Keratinocyte (primary cell): ENCODE measurements at regions not wholly inside any gene's neighbourhood (a gene's known extent, or its start where the extent isn't known, plus 50 kb on each side); places are given as distances from the start of the nearest gene placed in this dataset.

ENCODE experiments used
- DNase-seq: peaks from one replicate; pipeline ENCODE4 v3.0.0-alpha.2; 2011; ENCODE audit warnings: low read depth, missing footprints, low spot score
- FAIRE-seq: peaks from 2 replicates; lab custom pipeline; 2011; peaks lifted over from hg19 to GRCh38; lab: Jason Lieb, UNC
- H2AFZ ChIP-seq: 2 replicates; pipeline ENCODE4 v1.6.0; 2012; ENCODE audit warnings: low read length, control low read depth, inconsistent platforms; ENCODE audit not compliant: control insufficient read depth
- H3K27ac ChIP-seq: 2 replicates; pipeline ENCODE4 v1.5.1; 2011; ENCODE audit warnings: low read length; ENCODE audit not compliant: control insufficient read depth, insufficient read depth
- H3K27me3 ChIP-seq: 3 replicates; pipeline ENCODE4 v1.6.0; 2011; ENCODE audit warnings: low read length; ENCODE audit not compliant: control insufficient read depth, insufficient read depth; ENCODE audit errors: extremely low read depth
- H3K36me3 ChIP-seq, 2 experiments: 2 replicates in 1 of 2; 3 replicates in 1 of 2; pipeline ENCODE4 v1.5.1; 2011; ENCODE audit warnings: low read length in 2 of 2, mild to moderate bottlenecking in 1 of 2; ENCODE audit not compliant: control insufficient read depth in 2 of 2, insufficient read depth in 2 of 2; ENCODE audit errors: extremely low read depth in 1 of 2
- H3K4me1 ChIP-seq: 3 replicates; pipeline ENCODE4 v1.5.1; 2011; ENCODE audit warnings: low read length; ENCODE audit not compliant: control insufficient read depth, insufficient read depth; ENCODE audit errors: extremely low read depth
- H3K4me2 ChIP-seq: 3 replicates; pipeline ENCODE4 v1.6.0; 2011; ENCODE audit warnings: low read depth, low read length; ENCODE audit not compliant: control insufficient read depth, insufficient read depth; ENCODE audit errors: extremely low read depth
- H3K4me3 ChIP-seq, 3 experiments: fragments of 200-600 bp in 1 of 3; sonication (generic) in 1 of 3; 2 replicates in 2 of 3; 3 replicates in 1 of 3; pipeline ENCODE4 v1.5.1; 2011 to 2016; ENCODE audit warnings: low read length in 3 of 3, mild to moderate bottlenecking in 3 of 3, control low read depth in 2 of 3, inconsistent platforms in 1 of 3, low read depth in 1 of 3, mixed read lengths in 1 of 3, mixed run types in 1 of 3, moderate library complexity in 1 of 3; ENCODE audit not compliant: control insufficient read depth in 2 of 3, insufficient read depth in 2 of 3; ENCODE audit errors: extremely low read depth in 1 of 3
- H3K79me2 ChIP-seq: 2 replicates; pipeline ENCODE4 v1.6.0; 2012; ENCODE audit warnings: low read length; ENCODE audit not compliant: control insufficient read depth, insufficient read depth
- H3K9ac ChIP-seq: 3 replicates; pipeline ENCODE4 v1.6.0; 2011; ENCODE audit warnings: low read length; ENCODE audit not compliant: control insufficient read depth, insufficient read depth; ENCODE audit errors: extremely low read depth
- H3K9me1 ChIP-seq: 3 replicates; pipeline ENCODE4 v1.6.0; 2011; ENCODE audit warnings: low read length; ENCODE audit not compliant: control insufficient read depth, insufficient read depth; ENCODE audit errors: extremely low read depth
- H3K9me3 ChIP-seq: 2 replicates; pipeline ENCODE4 v1.5.1; 2012; ENCODE audit warnings: low read depth, low read length; ENCODE audit not compliant: control insufficient read depth
- H4K20me1 ChIP-seq: 3 replicates; pipeline ENCODE4 v1.6.0; 2011; ENCODE audit warnings: low read length; ENCODE audit not compliant: control insufficient read depth, insufficient read depth; ENCODE audit errors: extremely low read depth
- CTCF ChIP-seq, 3 experiments: IDR thresholded peaks in 1 of 3; conservative IDR thresholded peaks in 1 of 3; optimal IDR thresholded peaks in 1 of 3; 2 replicates in 2 of 3; 3 replicates in 1 of 3; pipeline versions ENCODE3 to v1.5.1; 2011; ENCODE audit warnings: low read length in 3 of 3, mild to moderate bottlenecking in 3 of 3, moderate library complexity in 2 of 3, control low read depth in 1 of 3, inconsistent platforms in 1 of 3; ENCODE audit not compliant: insufficient read depth in 2 of 3; ENCODE audit errors: extremely low read depth in 1 of 3
- EZH2 ChIP-seq: IDR thresholded peaks from one replicate; pipeline ENCODE4 v1.6.1; 2012; ENCODE audit warnings: inconsistent platforms, mild to moderate bottlenecking, low read length, moderate library complexity
- dilution Hi-C: fragments of 300-500 bp; cut with MboI; formaldehyde crosslinking; loops from one replicate; pipeline ENCODE4 v1.7.0; 2020; ENCODE audit warnings: low sequenced_read_pairs; ENCODE audit not compliant: extremely low pct_ligation_motif_present

GRCh38 chr20:60074276-60074675 is 116.1 kb downstream of the CDH26 start:
- Histone ChIP-seq H4K20me1 (peaks cover 14% of the 10 kb centered on the region), H3K36me3 (no peaks in the 10 kb centered on the region), H3K4me3 (no peak overlapping the region), H3K9me3 (no peaks in the 10 kb centered on the region), H3K27ac (no peak overlapping the region), H2AFZ (no peak overlapping the region), H3K9ac (no peak overlapping the region), H3K27me3 (peaks cover 4% of the 10 kb centered on the region), H3K79me2 (no peaks in the 10 kb centered on the region), H3K4me1 (peaks cover 9% of the 10 kb centered on the region), H3K4me2 (no peak overlapping the region), H3K9me1 (no peaks in the 10 kb centered on the region)
- FAIRE-seq = no peak
- no peak for TF ChIP-seq EZH2
- no peak for DNase-seq
- dilution Hi-C loops = no loop called here

- Histone ChIP-seq H3K36me3 (no peaks in the 10 kb centered on the region), H3K9me3 (no peaks in the 10 kb centered on the region), H3K4me1 (peaks cover 6% of the 10 kb centered on the region), H2AFZ (no peak overlapping the region), H3K4me2 (no peak overlapping the region), H4K20me1 (peaks cover 11% of the 10 kb centered on the region), H3K27ac (no peak overlapping the region), H3K9ac (no peak overlapping the region), H3K4me3 (no peak overlapping the region), H3K79me2 (no peaks in the 10 kb centered on the region), H3K9me1 (no peaks in the 10 kb centered on the region), H3K27me3 (peaks cover 22% of the 10 kb centered on the region)
- dilution Hi-C loops = no loop called here
- DNase-seq = no peak
- TF ChIP-seq CTCF (optimal IDR thresholded peaks at IDR 0.05 in 1 of 3, IDR thresholded peaks at IDR 0.05 in 1 of 3, conservative IDR thresholded peaks at IDR 0.05 in 1 of 3; ENCODE audit: extremely low read depth in 1 of 3, insufficient read depth in 2 of 3, low read length in 3 of 3) (no peak), EZH2 (no peak)
- no peak for FAIRE-seq
Measured at GRCh38 chr20:60078351-60079250, 120.4 kb downstream of the CDH26 start.
